ENCODE measurements at regions not wholly inside any gene's neighbourhood (a gene's known extent, or its start where the extent isn't known, plus 50 kb on each side); places are given as distances from the start of the nearest gene placed in this dataset.
"Not testable (repeated sequence)": the region's sequence is repeated elsewhere in the genome, so short reads cannot be mapped to it uniquely, and the experiment has no call there.

GRCh38 chr5:125065741-125066140 is 319.3 kb upstream of the ZNF608 start:
- 31 to 43% methylated on average over 2 of the region's 2 CpGs for WGBS, 2 donors
- H3K4me3 ChIP-seq (ENCODE audit: low read depth in 1 of 2, low read length in 2 of 2), result no peak overlapping the region
- H3K27me3 ChIP-seq (ENCODE audit: control insufficient read depth in 1 of 2, insufficient read depth in 2 of 2, low read length in 2 of 2), result no peaks in the 10 kb centered on the region
- H3K9me3 ChIP-seq (ENCODE audit: control insufficient read depth in 2 of 2, insufficient read depth in 1 of 2, low read depth in 1 of 2, low read length in 1 of 2), result no peaks in the 10 kb centered on the region
- no peaks in the 10 kb centered on the region for H3K36me3 ChIP-seq (ENCODE audit: control insufficient read depth in 2 of 2, insufficient read depth in 2 of 2, low read length in 1 of 2)
- no peaks in the 10 kb centered on the region for H3K4me1 ChIP-seq (ENCODE audit: control insufficient read depth in 2 of 2, insufficient read depth in 2 of 2, low read length in 1 of 2)
- H3K27ac ChIP-seq (ENCODE audit: low read depth in 2 of 2, low read length in 1 of 2), result no peak overlapping the region

DNA sequence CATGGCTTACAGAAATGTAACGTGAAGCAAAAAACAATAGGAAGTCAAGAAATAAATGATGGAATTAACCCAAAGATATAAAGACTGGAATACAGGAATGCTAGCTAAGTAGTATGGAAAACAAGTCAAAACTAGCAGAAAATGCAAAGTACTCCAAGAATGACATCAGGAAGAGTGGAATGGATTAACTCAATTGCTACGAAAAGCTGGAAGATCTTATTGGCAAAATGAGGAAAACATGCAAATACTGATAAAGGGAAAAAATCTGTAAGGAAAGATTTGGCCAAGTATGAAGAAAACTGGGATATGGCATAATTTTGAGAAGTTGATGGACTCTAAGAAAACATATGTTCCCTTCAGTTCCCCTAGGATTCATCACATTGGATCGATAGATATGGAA is 324.5 kb upstream of the ZNF608 start:
- Histone ChIP-seq H3K36me3 (ENCODE audit: control insufficient read depth in 2 of 2, insufficient read depth in 2 of 2, low read length in 1 of 2) (no peaks in the 10 kb centered on the region), H3K9me3 (ENCODE audit: control insufficient read depth in 2 of 2, insufficient read depth in 1 of 2, low read depth in 1 of 2, low read length in 1 of 2) (no peaks in the 10 kb centered on the region), H3K27ac (ENCODE audit: low read depth in 2 of 2, low read length in 1 of 2) (no peak overlapping the region), H3K4me3 (ENCODE audit: low read depth in 1 of 2, low read length in 2 of 2) (no peak overlapping the region), H3K4me1 (ENCODE audit: control insufficient read depth in 2 of 2, insufficient read depth in 2 of 2, low read length in 1 of 2) (no peaks in the 10 kb centered on the region), H3K27me3 (ENCODE audit: control insufficient read depth in 1 of 2, insufficient read depth in 2 of 2, low read length in 2 of 2) (no peaks in the 10 kb centered on the region)
- whole genome bisulfite sequencing, 2 donors, result 70 to 80% methylated on average over 3 of the region's 3 CpGs

- Histone ChIP-seq H3K9me3 (ENCODE audit: control insufficient read depth in 2 of 2, insufficient read depth in 1 of 2, low read depth in 1 of 2, low read length in 1 of 2) (no peaks in the 10 kb centered on the region), H3K4me3 (ENCODE audit: low read depth in 1 of 2, low read length in 2 of 2) (no peak overlapping the region), H3K36me3 (ENCODE audit: control insufficient read depth in 2 of 2, insufficient read depth in 2 of 2, low read length in 1 of 2) (no peaks in the 10 kb centered on the region), H3K4me1 (ENCODE audit: control insufficient read depth in 2 of 2, insufficient read depth in 2 of 2, low read length in 1 of 2) (no peaks in the 10 kb centered on the region), H3K27ac (ENCODE audit: low read depth in 2 of 2, low read length in 1 of 2) (no peak overlapping the region), H3K27me3 (ENCODE audit: control insufficient read depth in 1 of 2, insufficient read depth in 2 of 2, low read length in 2 of 2) (no peaks in the 10 kb centered on the region)
- 78 to 90% methylated on average over 1 of the region's 1 CpG for WGBS, 2 donors
These were observed 326.7 kb upstream of the ZNF608 start for GRCh38 chr5:125073090-125073489.

- H3K27ac ChIP-seq (ENCODE audit: low read depth in 2 of 2, low read length in 1 of 2), result no peak overlapping the region
- no peaks in the 10 kb centered on the region for H3K9me3 ChIP-seq (ENCODE audit: control insufficient read depth in 2 of 2, insufficient read depth in 1 of 2, low read depth in 1 of 2, low read length in 1 of 2)
- H3K27me3 ChIP-seq (ENCODE audit: control insufficient read depth in 1 of 2, insufficient read depth in 2 of 2, low read length in 2 of 2), result no peaks in the 10 kb centered on the region
- 80 to 85% methylated on average over 2 of the region's 2 CpGs for whole genome bisulfite sequencing, 2 donors
- H3K36me3 ChIP-seq (ENCODE audit: control insufficient read depth in 2 of 2, insufficient read depth in 2 of 2, low read length in 1 of 2), result no peaks in the 10 kb centered on the region
- no peaks in the 10 kb centered on the region for H3K4me1 ChIP-seq (ENCODE audit: control insufficient read depth in 2 of 2, insufficient read depth in 2 of 2, low read length in 1 of 2)
- H3K4me3 ChIP-seq (ENCODE audit: low read depth in 1 of 2, low read length in 2 of 2), result no peak overlapping the region
These were observed 329.1 kb upstream of the ZNF608 start for GRCh38 chr5:125075567-125075966.

- not testable (repeated sequence) for H3K27ac ChIP-seq (ENCODE audit: low read depth in 2 of 2, low read length in 1 of 2); H3K36me3 ChIP-seq (ENCODE audit: control insufficient read depth in 2 of 2, insufficient read depth in 2 of 2, low read length in 1 of 2); H3K4me3 ChIP-seq (ENCODE audit: low read depth in 1 of 2, low read length in 2 of 2); H3K27me3 ChIP-seq (ENCODE audit: control insufficient read depth in 1 of 2, insufficient read depth in 2 of 2, low read length in 2 of 2); H3K4me1 ChIP-seq (ENCODE audit: control insufficient read depth in 2 of 2, insufficient read depth in 2 of 2, low read length in 1 of 2); H3K9me3 ChIP-seq (ENCODE audit: control insufficient read depth in 2 of 2, insufficient read depth in 1 of 2, low read depth in 1 of 2, low read length in 1 of 2)
- WGBS, 2 donors, result 96 to 98% methylated on average over 5 of the region's 5 CpGs
These were observed 332.6 kb upstream of the ZNF608 start for GRCh38 chr5:125079028-125079427.

DNA sequence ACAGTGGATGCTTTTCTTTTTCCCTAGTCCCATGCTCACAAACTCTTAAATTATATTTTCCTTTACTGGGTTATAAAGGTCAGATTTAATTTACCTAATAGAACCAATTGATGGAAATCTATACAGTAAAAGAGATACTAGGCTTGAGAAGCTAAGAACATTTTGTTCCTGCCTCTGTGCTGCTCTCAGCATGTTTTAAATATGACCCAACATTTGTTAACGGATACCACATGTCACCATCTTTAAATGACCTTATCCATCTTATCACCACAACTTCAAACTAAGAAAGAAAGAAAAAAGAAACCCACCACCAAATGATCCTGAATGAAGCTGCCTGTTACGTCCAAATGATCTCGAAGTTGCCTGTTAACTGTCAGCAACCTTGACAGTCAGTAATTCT is 334.7 kb upstream of the ZNF608 start:
- WGBS, 2 donors, result 88 to 93% methylated on average over 3 of the region's 3 CpGs
- no peak overlapping the region for H3K4me3 ChIP-seq (ENCODE audit: low read depth in 1 of 2, low read length in 2 of 2)
- H3K4me1 ChIP-seq (ENCODE audit: control insufficient read depth in 2 of 2, insufficient read depth in 2 of 2, low read length in 1 of 2), result no peaks in the 10 kb centered on the region

GRCh38 chr5:125083981-125084380 is 337.5 kb upstream of the ZNF608 start:
- Histone ChIP-seq H3K9me3 (ENCODE audit: control insufficient read depth in 2 of 2, insufficient read depth in 1 of 2, low read depth in 1 of 2, low read length in 1 of 2) (no peaks in the 10 kb centered on the region), H3K4me1 (ENCODE audit: control insufficient read depth in 2 of 2, insufficient read depth in 2 of 2, low read length in 1 of 2) (no peaks in the 10 kb centered on the region), H3K4me3 (ENCODE audit: low read depth in 1 of 2, low read length in 2 of 2) (no peak overlapping the region), H3K27me3 (ENCODE audit: control insufficient read depth in 1 of 2, insufficient read depth in 2 of 2, low read length in 2 of 2) (no peaks in the 10 kb centered on the region), H3K36me3 (ENCODE audit: control insufficient read depth in 2 of 2, insufficient read depth in 2 of 2, low read length in 1 of 2) (no peaks in the 10 kb centered on the region), H3K27ac (ENCODE audit: low read depth in 2 of 2, low read length in 1 of 2) (no peak overlapping the region)

More for the DNA sequence above, 334.7 kb upstream of the ZNF608 start:
- H3K9me3 ChIP-seq (ENCODE audit: control insufficient read depth in 2 of 2, insufficient read depth in 1 of 2, low read depth in 1 of 2, low read length in 1 of 2), result no peaks in the 10 kb centered on the region
- no peaks in the 10 kb centered on the region for H3K36me3 ChIP-seq (ENCODE audit: control insufficient read depth in 2 of 2, insufficient read depth in 2 of 2, low read length in 1 of 2)
- no peak overlapping the region for H3K27ac ChIP-seq (ENCODE audit: low read depth in 2 of 2, low read length in 1 of 2)
- no peaks in the 10 kb centered on the region for H3K27me3 ChIP-seq (ENCODE audit: control insufficient read depth in 1 of 2, insufficient read depth in 2 of 2, low read length in 2 of 2)

- Histone ChIP-seq H3K4me3 (ENCODE audit: low read depth in 1 of 2, low read length in 2 of 2) (no peak overlapping the region), H3K9me3 (ENCODE audit: control insufficient read depth in 2 of 2, insufficient read depth in 1 of 2, low read depth in 1 of 2, low read length in 1 of 2) (no peaks in the 10 kb centered on the region), H3K27me3 (ENCODE audit: control insufficient read depth in 1 of 2, insufficient read depth in 2 of 2, low read length in 2 of 2) (no peaks in the 10 kb centered on the region), H3K36me3 (ENCODE audit: control insufficient read depth in 2 of 2, insufficient read depth in 2 of 2, low read length in 1 of 2) (no peaks in the 10 kb centered on the region), H3K4me1 (ENCODE audit: control insufficient read depth in 2 of 2, insufficient read depth in 2 of 2, low read length in 1 of 2) (no peaks in the 10 kb centered on the region), H3K27ac (ENCODE audit: low read depth in 2 of 2, low read length in 1 of 2) (no peak overlapping the region)
- WGBS, 2 donors, result 29 to 70% methylated on average over 2 of the region's 2 CpGs
These were observed 339.5 kb upstream of the ZNF608 start for GRCh38 chr5:125085797-125086505.

GRCh38 chr5:125088522-125089105 is 342.2 kb upstream of the ZNF608 start:
- H3K36me3 ChIP-seq (ENCODE audit: control insufficient read depth in 2 of 2, insufficient read depth in 2 of 2, low read length in 1 of 2), result no peaks in the 10 kb centered on the region
- no peaks in the 10 kb centered on the region for H3K27me3 ChIP-seq (ENCODE audit: control insufficient read depth in 1 of 2, insufficient read depth in 2 of 2, low read length in 2 of 2)
- H3K4me3 ChIP-seq (ENCODE audit: low read depth in 1 of 2, low read length in 2 of 2), result no peak overlapping the region
- WGBS, 2 donors, result 96 to 97% methylated on average over 23 to 27 of the region's 27 CpGs
- H3K9me3 ChIP-seq (ENCODE audit: control insufficient read depth in 2 of 2, insufficient read depth in 1 of 2, low read depth in 1 of 2, low read length in 1 of 2), result no peaks in the 10 kb centered on the region
- H3K27ac ChIP-seq (ENCODE audit: low read depth in 2 of 2, low read length in 1 of 2), result no peak overlapping the region
- H3K4me1 ChIP-seq (ENCODE audit: control insufficient read depth in 2 of 2, insufficient read depth in 2 of 2, low read length in 1 of 2), result no peaks in the 10 kb centered on the region

DNA sequence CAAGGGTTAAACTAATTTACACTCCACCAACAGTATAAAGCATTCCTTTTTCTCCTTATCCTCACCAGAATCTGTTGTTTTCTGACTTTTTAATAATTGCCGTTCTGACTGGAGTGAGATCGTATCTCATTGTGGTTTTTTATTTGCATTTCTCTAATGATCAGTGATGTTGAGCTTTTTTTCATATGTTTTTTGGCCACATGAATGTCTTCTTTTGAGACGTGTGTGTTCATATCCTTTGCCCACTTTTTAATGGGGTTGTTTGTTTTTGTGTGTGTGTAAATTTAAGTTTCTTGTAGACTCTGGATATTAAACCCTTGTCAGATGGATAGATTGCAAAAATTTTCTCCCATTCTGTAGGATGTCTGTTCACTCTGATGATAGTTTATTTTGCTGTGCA is 345.7 kb upstream of the ZNF608 start:
- not testable (repeated sequence) for H3K36me3 ChIP-seq (ENCODE audit: control insufficient read depth in 2 of 2, insufficient read depth in 2 of 2, low read length in 1 of 2); H3K27ac ChIP-seq (ENCODE audit: low read depth in 2 of 2, low read length in 1 of 2); H3K27me3 ChIP-seq (ENCODE audit: control insufficient read depth in 1 of 2, insufficient read depth in 2 of 2, low read length in 2 of 2); H3K9me3 ChIP-seq (ENCODE audit: control insufficient read depth in 2 of 2, insufficient read depth in 1 of 2, low read depth in 1 of 2, low read length in 1 of 2); H3K4me3 ChIP-seq (ENCODE audit: low read depth in 1 of 2, low read length in 2 of 2); H3K4me1 ChIP-seq (ENCODE audit: control insufficient read depth in 2 of 2, insufficient read depth in 2 of 2, low read length in 1 of 2)
- WGBS, 2 donors, result 80 to 81% methylated on average over 3 of the region's 3 CpGs

All from esophagus (tissue), 2 donors.